GM19351 (cell line): ENCODE measurements at regions not wholly inside any gene's neighbourhood (a gene's known extent, or its start where the extent isn't known, plus 50 kb on each side); places are given as distances from the start of the nearest gene placed in this dataset.

Experiments
- ATAC-seq: cut with Tn5 transposase; IDR thresholded peaks from one replicate; pipeline ENCODE4 v1.9.1; 2021; ENCODE audit warnings: mild to moderate bottlenecking, moderate library complexity; ENCODE audit not compliant: unreplicated experiment

- ATAC-seq: peak; percentile 12
Observed at GRCh38 chr3:5270666-5271371, 83.3 kb downstream of the EDEM1 start.

- ATAC-seq: peak; percentile 81
Observed at GRCh38 chr3:5271372-5271683, 83.8 kb downstream of the EDEM1 start.

GRCh38 chr3:5272387-5272786 lies 84.9 kb downstream of the EDEM1 start:
- ATAC-seq: no peak

- no peak for ATAC-seq
Observed at GRCh38 chr3:5274091-5274490, 86.6 kb downstream of the EDEM1 start.

GRCh38 chr3:5275529-5275928 lies 88.0 kb downstream of the EDEM1 start:
- no peak for ATAC-seq

GRCh38 chr3:5276934-5277333 lies 89.4 kb downstream of the EDEM1 start:
- ATAC-seq: peak; percentile 79

GRCh38 chr3:5277612-5278236 lies 90.2 kb downstream of the EDEM1 start:
- ATAC-seq: no peak

- ATAC-seq: no peak
Observed at GRCh38 chr3:5278666-5279065, 91.2 kb downstream of the EDEM1 start.

GRCh38 chr3:5282703-5283102 lies 95.2 kb downstream of the EDEM1 start:
- no peak for ATAC-seq

GRCh38 chr3:5285439-5285838 lies 97.9 kb downstream of the EDEM1 start:
- no peak for ATAC-seq

- no peak for ATAC-seq
Observed at GRCh38 chr3:5290915-5291314, 103.4 kb downstream of the EDEM1 start.

- no peak for ATAC-seq
Observed at GRCh38 chr3:5292512-5292911, 105.0 kb downstream of the EDEM1 start.

- ATAC-seq: no peak
Observed at GRCh38 chr3:5293207-5293606, 105.7 kb downstream of the EDEM1 start.

- ATAC-seq: no peak
Observed at GRCh38 chr3:5294356-5294755, 106.8 kb downstream of the EDEM1 start.

GRCh38 chr3:5295191-5295690 lies 107.7 kb downstream of the EDEM1 start:
- no peak for ATAC-seq

- no peak for ATAC-seq
Observed at GRCh38 chr3:5296362-5296761, 108.9 kb downstream of the EDEM1 start.

GRCh38 chr3:5297895-5298294 lies 110.4 kb downstream of the EDEM1 start:
- ATAC-seq: peak; percentile 5

GRCh38 chr3:5298453-5298852 lies 110.9 kb downstream of the EDEM1 start:
- ATAC-seq: peak; percentile 97

GRCh38 chr3:5299161-5299560 lies 111.7 kb downstream of the EDEM1 start:
- ATAC-seq: no peak

GRCh38 chr3:5300638-5301037 lies 113.1 kb downstream of the EDEM1 start:
- ATAC-seq: no peak

GRCh38 chr3:5301651-5302297 lies 114.3 kb downstream of the EDEM1 start:
- no peak for ATAC-seq

- ATAC-seq: no peak
Observed at GRCh38 chr3:5302661-5303060, 115.2 kb downstream of the EDEM1 start.
